Breast epithelium (tissue), 4 donors: ENCODE measurements at regions not wholly inside any gene's neighbourhood (a gene's known extent, or its start where the extent isn't known, plus 50 kb on each side); places are given as distances from the start of the nearest gene placed in this dataset.
"Not testable (repeated sequence)": the region's sequence is repeated elsewhere in the genome, so short reads cannot be mapped to it uniquely, and the experiment has no call there.

ENCODE experiments used
- DNase-seq, 2 donors: peaks; one replicate each; pipeline ENCODE4 v3.0.0-alpha.2; 2019; ENCODE audit warnings: low spot score in 2 of 2
- H3K27ac ChIP-seq, 2 donors: fragments of 200-600 bp; sonication (generic) in 1 of 2; one replicate each; pipeline ENCODE4 v1.5.1; 2016 to 2019; ENCODE audit warnings: mild to moderate bottlenecking in 1 of 2
- H3K27me3 ChIP-seq, 2 donors: fragments of 200-600 bp; sonication (generic) in 1 of 2; one replicate each; pipeline versions ENCODE4 v1.5.1 to v1.6.0; 2017 to 2019; ENCODE audit warnings: control low read depth in 1 of 2, mild to moderate bottlenecking in 1 of 2
- H3K36me3 ChIP-seq: fragments of 200-600 bp; one replicate; pipeline ENCODE4 v1.5.1; 2019
- H3K4me1 ChIP-seq, 2 donors: fragments of 200-600 bp; sonication (generic); one replicate each; pipeline ENCODE4 v1.5.1; 2016 to 2019; ENCODE audit warnings: control low read depth in 1 of 2
- H3K4me3 ChIP-seq, 3 donors: fragments of 200-600 bp; sonication (generic); 1 replicate in 2 of 3; 2 replicates in 1 of 3; pipeline ENCODE4 v1.5.1; 2016 to 2019; ENCODE audit warnings: mild to moderate bottlenecking in 3 of 3, moderate library complexity in 2 of 3
- H3K9me3 ChIP-seq, 2 donors: fragments of 200-600 bp; sonication (generic) in 1 of 2; one replicate each; pipeline ENCODE4 v1.5.1; 2016 to 2019; ENCODE audit warnings: control low read depth in 1 of 2
- POLR2A ChIP-seq: fragments of 450-650 bp; IDR thresholded peaks from one replicate; pipeline ENCODE4 v1.6.1; 2016; ENCODE audit warnings: antibody characterized with exemption, mild to moderate bottlenecking, moderate library complexity
- POLR2AphosphoS5 ChIP-seq, 3 donors: sonication (generic); formaldehyde crosslinking; IDR thresholded peaks; one replicate each; pipeline ENCODE4 v1.6.1; 2017; ENCODE audit warnings: antibody characterized with exemption in 3 of 3
- intact Hi-C: fragments of 100-400 bp; cut with DNase I; formaldehyde crosslinking; loops from one replicate; pipeline ENCODE4 v1.15.1; 2023; ENCODE audit warnings: low total_unique reads
- TF ChIP-seq, protein P1 (sequence below), 3 donors: fragments of 450-650 bp; IDR thresholded peaks; one replicate each; pipeline ENCODE4 v1.5.1; 2016 to 2017; ENCODE audit warnings: antibody characterized with exemption in 3 of 3, mild to moderate bottlenecking in 3 of 3, moderate library complexity in 3 of 3

DNA sequence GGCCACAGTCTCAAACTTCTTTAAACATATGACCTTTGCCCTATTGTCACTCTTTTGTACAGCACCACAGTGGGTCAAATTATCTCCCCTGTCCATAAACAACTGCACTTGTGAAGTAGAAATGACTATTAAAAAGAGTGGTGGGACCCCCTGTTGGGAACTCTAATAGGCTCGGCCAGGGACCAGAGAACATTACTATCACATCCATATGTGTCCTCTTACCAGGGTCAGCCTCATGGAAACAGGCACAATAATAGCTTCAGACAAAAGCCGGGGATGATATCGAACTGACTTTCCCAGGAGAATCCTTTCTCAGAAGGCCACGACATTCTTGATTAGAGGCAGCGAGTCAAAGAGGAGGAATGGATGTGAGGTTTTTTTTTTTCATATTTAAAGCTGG lies 96.6 kb downstream of the NKX2-1 start:
- Histone ChIP-seq H3K27ac (no peak overlapping the region), H3K4me1 (no peaks in the 10 kb centered on the region), H3K9me3 (no peaks in the 10 kb centered on the region), H3K36me3 (no peaks in the 10 kb centered on the region), H3K27me3 (no peaks in the 10 kb centered on the region), H3K4me3 (no peak overlapping the region)
- TF ChIP-seq POLR2A, result no peak
- TF ChIP-seq, protein P1, sequence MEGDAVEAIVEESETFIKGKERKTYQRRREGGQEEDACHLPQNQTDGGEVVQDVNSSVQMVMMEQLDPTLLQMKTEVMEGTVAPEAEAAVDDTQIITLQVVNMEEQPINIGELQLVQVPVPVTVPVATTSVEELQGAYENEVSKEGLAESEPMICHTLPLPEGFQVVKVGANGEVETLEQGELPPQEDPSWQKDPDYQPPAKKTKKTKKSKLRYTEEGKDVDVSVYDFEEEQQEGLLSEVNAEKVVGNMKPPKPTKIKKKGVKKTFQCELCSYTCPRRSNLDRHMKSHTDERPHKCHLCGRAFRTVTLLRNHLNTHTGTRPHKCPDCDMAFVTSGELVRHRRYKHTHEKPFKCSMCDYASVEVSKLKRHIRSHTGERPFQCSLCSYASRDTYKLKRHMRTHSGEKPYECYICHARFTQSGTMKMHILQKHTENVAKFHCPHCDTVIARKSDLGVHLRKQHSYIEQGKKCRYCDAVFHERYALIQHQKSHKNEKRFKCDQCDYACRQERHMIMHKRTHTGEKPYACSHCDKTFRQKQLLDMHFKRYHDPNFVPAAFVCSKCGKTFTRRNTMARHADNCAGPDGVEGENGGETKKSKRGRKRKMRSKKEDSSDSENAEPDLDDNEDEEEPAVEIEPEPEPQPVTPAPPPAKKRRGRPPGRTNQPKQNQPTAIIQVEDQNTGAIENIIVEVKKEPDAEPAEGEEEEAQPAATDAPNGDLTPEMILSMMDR (IDR thresholded peaks at IDR 0.05), result no peak
- no peak for TF ChIP-seq POLR2AphosphoS5 (IDR thresholded peaks at IDR 0.05)
- no peak for DNase-seq
- intact Hi-C loops, result no loop called here

DNA sequence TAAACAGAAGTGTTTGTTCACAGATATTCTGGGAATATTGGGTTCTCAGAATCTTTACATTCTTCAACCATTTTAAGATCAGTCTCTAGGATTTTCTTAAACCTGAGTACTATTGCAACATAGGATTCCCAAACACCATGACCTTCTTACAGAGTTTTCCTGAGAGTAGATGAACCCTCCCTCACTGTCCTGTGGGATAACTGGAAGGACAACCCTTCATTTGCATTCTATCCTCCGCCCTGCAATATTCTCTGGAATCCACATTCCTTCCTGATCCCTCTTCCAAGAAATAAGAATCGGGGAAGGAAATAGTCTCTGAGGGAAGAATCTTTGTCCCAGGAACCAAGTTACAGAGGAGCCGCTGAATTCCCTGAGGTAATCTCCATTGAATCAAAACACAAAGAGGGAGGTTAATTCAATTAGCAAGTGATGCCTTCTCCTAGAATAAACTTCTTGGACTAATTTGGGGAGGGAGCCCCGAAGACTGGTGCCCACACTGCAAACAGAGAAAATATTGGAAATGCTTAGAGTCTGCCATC lies 99.8 kb upstream of the MBIP start:
- no peak for DNase-seq
- intact Hi-C loops, result no loop called here
- Histone ChIP-seq H3K4me3 (no peak overlapping the region), H3K27me3 (no peaks in the 10 kb centered on the region), H3K27ac (no peak overlapping the region), H3K36me3 (no peaks in the 10 kb centered on the region), H3K4me1 (no peaks in the 10 kb centered on the region), H3K9me3 (peaks cover 0 to 18% of the 10 kb centered on the region in 2 donors)
- TF ChIP-seq POLR2AphosphoS5 (IDR thresholded peaks at IDR 0.05), result no peak
- TF ChIP-seq, protein P1 (IDR thresholded peaks at IDR 0.05), result no peak
- no peak for TF ChIP-seq POLR2A

DNA sequence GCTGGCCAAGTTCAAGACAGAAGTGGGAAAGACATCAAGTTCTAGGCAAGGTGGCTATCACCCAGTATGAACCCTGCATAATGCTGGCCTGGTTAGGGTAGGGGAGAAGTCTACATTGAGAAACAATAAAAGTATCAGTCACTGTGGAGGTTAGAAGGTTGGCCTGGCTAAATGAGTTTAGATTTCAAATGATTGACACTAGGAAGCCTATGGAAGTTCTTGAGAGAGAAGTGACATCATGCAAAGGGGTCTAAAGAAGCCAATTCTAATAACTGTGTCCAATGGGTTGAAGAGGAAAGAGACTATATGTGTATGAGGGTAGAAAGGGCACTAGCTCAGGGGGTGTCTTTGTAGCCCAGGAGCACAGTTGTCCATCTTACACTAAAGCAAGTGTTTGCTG lies 98.5 kb upstream of the MBIP start:
- H3K4me3 ChIP-seq, result no peak overlapping the region
- no peak for TF ChIP-seq POLR2A
- no peak for TF ChIP-seq POLR2AphosphoS5 (IDR thresholded peaks at IDR 0.05)
- TF ChIP-seq, protein P1 (IDR thresholded peaks at IDR 0.05), result no peak
- H3K4me1 ChIP-seq, result no peaks in the 10 kb centered on the region
- DNase-seq, result no peak
- peaks cover 0 to 18% of the 10 kb centered on the region in 2 donors for H3K9me3 ChIP-seq
- H3K36me3 ChIP-seq, result no peaks in the 10 kb centered on the region
- H3K27ac ChIP-seq, result no peak overlapping the region
- intact Hi-C loops, result no loop called here
- no peaks in the 10 kb centered on the region for H3K27me3 ChIP-seq

DNA sequence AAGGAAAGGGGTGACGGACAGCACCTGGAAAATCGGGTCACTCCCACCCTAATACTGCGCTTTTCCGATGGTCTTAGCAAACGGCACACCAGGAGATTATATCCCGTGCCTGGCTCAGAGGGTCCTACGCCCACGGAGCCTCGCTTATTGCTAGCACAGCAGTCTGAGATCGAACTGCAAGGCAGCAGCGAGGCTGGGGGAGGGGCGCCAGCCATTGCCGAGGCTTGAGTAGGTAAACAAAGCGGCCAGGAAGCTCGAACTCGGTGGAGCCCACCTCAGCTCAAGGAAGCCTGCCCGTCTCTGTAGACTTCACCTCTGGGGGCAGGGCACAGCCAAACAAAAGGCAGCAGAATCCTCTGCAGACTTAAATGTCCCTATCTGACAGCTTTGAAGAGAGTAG lies 91.5 kb upstream of the MBIP start:
- DNase-seq, H3K27ac ChIP-seq, intact Hi-C loops, H3K27me3 ChIP-seq, H3K36me3 ChIP-seq, H3K4me1 ChIP-seq, H3K4me3 ChIP-seq: not testable (repeated sequence)
- H3K9me3 ChIP-seq, result peaks cover 2 to 28% of the 10 kb centered on the region in 2 donors

DNA sequence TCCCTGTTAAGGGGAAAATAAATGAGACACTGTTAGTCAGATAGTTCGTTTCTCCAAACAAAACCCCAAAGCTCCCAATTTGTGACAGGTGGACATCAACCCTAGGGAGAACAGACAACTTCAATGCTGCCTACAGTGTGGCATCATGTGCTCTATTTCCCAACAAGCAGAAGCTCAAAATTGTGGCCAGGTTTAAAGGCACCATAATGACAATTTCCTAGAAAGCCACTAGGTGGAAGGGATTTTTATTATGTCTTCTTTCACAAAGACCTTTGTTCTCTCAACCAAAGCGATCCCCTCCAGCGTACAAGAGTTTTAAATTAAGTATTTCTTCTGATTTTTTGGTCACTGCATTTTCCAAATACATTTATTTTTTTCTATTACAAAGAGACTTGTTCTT lies 88.0 kb upstream of the MBIP start:
- no peak for DNase-seq

More for the DNA sequence above, 88.0 kb upstream of the MBIP start:
- no peak overlapping the region for H3K4me3 ChIP-seq
- no peak for TF ChIP-seq POLR2A
- TF ChIP-seq, protein P1 (IDR thresholded peaks at IDR 0.05), result no peak
- TF ChIP-seq POLR2AphosphoS5 (IDR thresholded peaks at IDR 0.05), result no peak
- no peak overlapping the region for H3K27ac ChIP-seq
- no peaks in the 10 kb centered on the region for H3K4me1 ChIP-seq
- intact Hi-C loops, result no loop called here
- H3K36me3 ChIP-seq, result no peaks in the 10 kb centered on the region
- peaks cover 2 to 11% of the 10 kb centered on the region in 2 donors for H3K9me3 ChIP-seq
- no peaks in the 10 kb centered on the region for H3K27me3 ChIP-seq
